Common myeloid progenitor, CD34-positive (primary cell): ENCODE measurements at regions not wholly inside any gene's neighbourhood (a gene's known extent, or its start where the extent isn't known, plus 50 kb on each side); places are given as distances from the start of the nearest gene placed in this dataset.

Source experiments
- CTCF ChIA-PET: fragments of 350-600 bp; sonication (Branson Sonifier 250); formaldehyde crosslinking; loops from one replicate; lab custom pipeline; 2021; ENCODE audit warnings: antibody characterized with exemption; lab: Charles Lee
- POLR2A ChIA-PET: fragments of 350-600 bp; sonication (Branson Sonifier 250); formaldehyde crosslinking; loops from one replicate; lab custom pipeline; 2021; ENCODE audit warnings: antibody characterized with exemption; lab: Charles Lee
- DNase-seq, 3 donors: peaks; one replicate each; pipeline versions ENCODE4 v3.0.0 to v3.0.0-alpha.2; 2013
- H3K27ac ChIP-seq, 2 experiments: 1 replicate in 1 of 2; 2 replicates in 1 of 2; pipeline ENCODE4 v1.7.0; 2013; ENCODE audit warnings: inconsistent platforms in 2 of 2, low read length in 2 of 2, mild to moderate bottlenecking in 2 of 2, low read depth in 1 of 2, moderate library complexity in 1 of 2; ENCODE audit not compliant: severe bottlenecking in 2 of 2, insufficient read depth in 1 of 2, poor library complexity in 1 of 2
- H3K27me3 ChIP-seq, 5 experiments: replicated peaks in 2 of 5; 1 replicate in 3 of 5; 2 replicates in 2 of 5; pipeline versions ENCODE4 v1.6.1 to v1.7.0; 2013; ENCODE audit warnings: low read length in 4 of 5, mild to moderate bottlenecking in 2 of 5, moderate library complexity in 2 of 5, inconsistent platforms in 1 of 5; ENCODE audit not compliant: insufficient read depth in 5 of 5, control insufficient read depth in 4 of 5
- H3K36me3 ChIP-seq, 4 experiments: 1 replicate in 2 of 4; 2 replicates in 2 of 4; pipeline versions ENCODE4 v1.6.1 to v1.7.0; 2013; ENCODE audit warnings: low read length in 3 of 4, control low read depth in 1 of 4, mild to moderate bottlenecking in 1 of 4; ENCODE audit not compliant: control insufficient read depth in 4 of 4, insufficient read depth in 4 of 4
- H3K4me1 ChIP-seq, 4 experiments: 1 replicate in 3 of 4; 2 replicates in 1 of 4; pipeline versions ENCODE4 v1.6.1 to v1.7.1; 2013; ENCODE audit warnings: low read length in 3 of 4, mild to moderate bottlenecking in 3 of 4, control low read depth in 1 of 4, inconsistent platforms in 1 of 4, moderate library complexity in 1 of 4; ENCODE audit not compliant: control insufficient read depth in 4 of 4, insufficient read depth in 4 of 4; ENCODE audit errors: control extremely low read depth in 1 of 4
- H3K4me3 ChIP-seq, 7 experiments: 1 replicate in 4 of 7; 2 replicates in 3 of 7; pipeline versions ENCODE4 v1.5.1 to v1.7.0; 2013; ENCODE audit warnings: mild to moderate bottlenecking in 7 of 7, low read length in 6 of 7, moderate library complexity in 6 of 7, inconsistent platforms in 2 of 7, low read depth in 2 of 7, control low read depth in 1 of 7; ENCODE audit not compliant: insufficient read depth in 4 of 7, control insufficient read depth in 1 of 7; ENCODE audit errors: extremely low read depth in 1 of 7
- H3K9me3 ChIP-seq, 5 experiments: 1 replicate in 4 of 5; 2 replicates in 1 of 5; pipeline versions ENCODE4 v1.6.1 to v1.7.1; 2013; ENCODE audit warnings: low read length in 4 of 5, mild to moderate bottlenecking in 2 of 5, inconsistent platforms in 1 of 5, low read depth in 1 of 5, moderate library complexity in 1 of 5; ENCODE audit not compliant: control insufficient read depth in 4 of 5, insufficient read depth in 2 of 5; ENCODE audit errors: control extremely low read depth in 1 of 5
- WGBS: methylation state at CpG from one replicate; pipeline ENCODE4 v1.1.5; 2013; ENCODE audit not compliant: insufficient coverage; 5-methylcytosine and 5-hydroxymethylcytosine counted together

DNA sequence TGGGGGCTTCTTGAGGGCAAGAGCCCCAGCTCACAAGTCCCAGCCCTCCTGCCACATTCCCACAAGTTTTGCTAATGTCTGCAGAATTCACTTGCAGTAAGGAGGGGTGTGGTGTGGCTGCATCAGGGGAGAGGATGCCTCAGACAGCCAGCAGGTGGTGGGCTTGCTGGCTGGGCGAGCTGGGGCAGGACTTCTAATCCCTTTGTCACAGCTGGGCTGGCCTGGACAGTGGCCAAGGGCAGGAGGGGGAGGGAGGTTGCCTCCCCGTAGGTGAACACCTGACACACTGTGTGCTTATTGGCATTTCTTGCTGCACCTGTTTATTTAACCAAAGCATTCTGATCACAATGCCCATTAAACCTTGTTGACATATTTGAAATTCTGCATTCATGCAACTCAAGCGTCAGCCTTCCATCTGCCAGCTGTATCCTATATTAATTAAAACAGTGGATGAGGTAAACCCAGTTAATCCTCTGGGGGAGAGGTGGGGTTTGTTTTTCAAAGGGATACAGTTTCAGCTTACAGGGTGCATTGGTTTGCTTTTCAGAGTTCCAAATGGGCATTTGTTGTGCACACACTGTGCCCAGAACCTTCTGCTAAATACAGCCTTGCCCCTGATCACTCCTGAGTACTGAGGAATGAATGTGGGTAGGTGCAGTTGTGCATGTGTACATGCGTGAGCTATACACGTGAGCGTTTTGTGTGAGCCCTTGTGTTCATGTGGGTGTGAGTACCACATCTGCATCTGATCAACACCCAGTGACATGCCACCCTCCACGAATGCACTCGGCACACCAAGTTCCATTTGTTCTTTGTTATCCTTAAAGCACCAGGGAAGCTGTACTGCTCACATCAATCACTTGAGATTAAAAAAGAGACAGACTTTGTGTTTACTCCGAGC is 268.7 kb downstream of the XXYLT1 start:
- Histone ChIP-seq H3K9me3 (no peaks in the 10 kb centered on the region), H3K27me3 (no peaks in the 10 kb centered on the region), H3K4me1 (peaks cover 7 to 38% (median 25%) of the 10 kb centered on the region in 4 experiments), H3K36me3 (no peaks in the 10 kb centered on the region), H3K4me3 (peak overlapping the region in 1 of 7 experiments; percentile 20), H3K27ac (no peak overlapping the region)
- ChIA-PET CTCF (interaction anchor here (0.6 to 4.9 kb wide), 33 partner anchors 8 to 382 kb away, joined by 3 to 37 read pairs (median 4); no protein-coding TSS in a partner anchor), POLR2A (interaction anchor here (0.7 to 1.3 kb wide), 4 partner anchors 150 to 315 kb away, joined by 3 to 5 read pairs (median 3); no protein-coding TSS in a partner anchor)
- DNase-seq = peak; percentile 64 to 83 (median 79)
- WGBS = 62% methylated on average over 8 of the region's 9 CpGs

DNA sequence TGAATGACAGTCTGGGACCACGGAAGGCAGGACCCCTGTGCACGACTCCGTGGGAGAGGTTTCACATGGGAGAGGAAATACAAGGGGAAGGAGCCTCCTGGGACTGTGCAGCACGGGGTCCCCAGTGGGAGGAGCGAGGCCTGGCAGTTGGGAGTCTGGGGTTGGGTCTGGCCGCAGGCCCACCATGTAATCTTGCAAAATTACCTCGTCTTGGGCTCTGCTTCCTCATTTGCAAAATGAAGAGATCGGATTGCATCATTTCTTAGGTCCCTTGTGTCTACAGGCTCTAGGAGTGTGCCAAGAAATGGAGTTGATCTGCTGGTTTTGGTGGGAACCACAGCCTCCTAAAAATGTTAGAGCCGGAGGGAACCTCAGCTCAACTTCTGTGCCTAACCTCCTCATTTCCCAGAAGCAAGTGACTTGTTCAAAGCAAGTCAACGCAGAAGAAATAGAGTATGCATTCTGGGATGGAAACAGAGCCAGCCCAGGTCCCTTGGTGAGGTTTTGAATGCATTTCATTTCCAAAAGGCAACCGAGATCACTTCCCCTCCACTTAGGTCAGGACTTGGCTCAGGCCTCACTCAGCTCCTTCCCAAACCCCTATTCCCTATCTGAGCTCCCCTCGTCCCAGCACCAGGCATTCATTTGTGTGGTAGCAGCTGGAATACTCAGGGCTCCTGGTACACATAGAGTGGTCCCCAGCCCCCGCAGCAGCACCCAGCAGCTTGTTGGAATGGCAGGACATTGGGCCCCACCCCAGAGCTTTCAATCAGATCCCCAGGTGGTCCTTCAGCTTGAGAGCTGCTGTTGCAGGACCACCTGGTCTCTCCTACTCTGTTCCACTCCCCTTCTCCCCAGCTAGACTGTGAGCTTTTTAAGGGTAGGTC is 267.7 kb downstream of the XXYLT1 start:
- Histone ChIP-seq H3K36me3 (no peaks in the 10 kb centered on the region), H3K27ac (no peak overlapping the region), H3K27me3 (no peaks in the 10 kb centered on the region), H3K9me3 (no peaks in the 10 kb centered on the region), H3K4me1 (peaks cover 9 to 46% (median 31%) of the 10 kb centered on the region in 4 experiments), H3K4me3 (peak overlapping the region in 1 of 7 experiments; percentile 20)
- ChIA-PET CTCF (interaction anchor here (0.8 to 4.9 kb wide), 24 partner anchors 11 to 321 kb away, joined by 3 to 37 read pairs (median 5); no protein-coding TSS in a partner anchor), POLR2A (interaction anchor here (0.7 to 1.3 kb wide), 3 partner anchors 149 to 316 kb away, joined by 3 read pairs; no protein-coding TSS in a partner anchor)
- WGBS = 27% methylated on average over 12 of the region's 13 CpGs
- DNase-seq = peak; percentile 63 to 91 (median 90)

DNA sequence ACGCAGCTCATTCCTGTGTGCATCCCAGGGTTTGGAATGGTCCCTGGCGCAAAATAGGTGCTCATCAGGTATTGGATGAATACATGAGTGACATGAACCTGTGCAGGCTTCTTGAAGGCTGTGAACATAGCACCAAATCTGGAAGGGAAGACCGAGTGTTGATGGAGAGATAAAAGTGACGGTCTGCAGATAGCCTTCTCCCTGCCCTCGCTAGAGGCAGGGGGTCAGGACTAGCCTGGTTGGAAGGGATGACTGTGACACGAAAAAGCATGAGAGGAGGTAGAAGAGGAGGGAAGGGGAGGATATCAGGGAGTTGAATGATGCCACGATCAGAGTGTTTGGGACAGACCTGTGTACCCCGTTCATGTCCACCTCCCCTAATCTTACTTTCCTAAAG is 267.1 kb downstream of the XXYLT1 start:
- POLR2A ChIA-PET = no interaction called here
- no peaks in the 10 kb centered on the region for H3K36me3 ChIP-seq
- H3K27me3 ChIP-seq = no peaks in the 10 kb centered on the region
- no peak overlapping the region for H3K4me3 ChIP-seq
- H3K4me1 ChIP-seq = peaks cover 9 to 50% (median 31%) of the 10 kb centered on the region in 4 experiments
- CTCF ChIA-PET = interaction anchor here (0.8 to 4.9 kb wide), 6 partner anchors 11 to 322 kb away, joined by 3 to 37 read pairs (median 8); no protein-coding TSS in a partner anchor
- DNase-seq = no peak
- H3K27ac ChIP-seq = no peak overlapping the region
- H3K9me3 ChIP-seq = no peaks in the 10 kb centered on the region
- 90% methylated on average over 7 of the region's 8 CpGs for whole genome bisulfite sequencing

DNA sequence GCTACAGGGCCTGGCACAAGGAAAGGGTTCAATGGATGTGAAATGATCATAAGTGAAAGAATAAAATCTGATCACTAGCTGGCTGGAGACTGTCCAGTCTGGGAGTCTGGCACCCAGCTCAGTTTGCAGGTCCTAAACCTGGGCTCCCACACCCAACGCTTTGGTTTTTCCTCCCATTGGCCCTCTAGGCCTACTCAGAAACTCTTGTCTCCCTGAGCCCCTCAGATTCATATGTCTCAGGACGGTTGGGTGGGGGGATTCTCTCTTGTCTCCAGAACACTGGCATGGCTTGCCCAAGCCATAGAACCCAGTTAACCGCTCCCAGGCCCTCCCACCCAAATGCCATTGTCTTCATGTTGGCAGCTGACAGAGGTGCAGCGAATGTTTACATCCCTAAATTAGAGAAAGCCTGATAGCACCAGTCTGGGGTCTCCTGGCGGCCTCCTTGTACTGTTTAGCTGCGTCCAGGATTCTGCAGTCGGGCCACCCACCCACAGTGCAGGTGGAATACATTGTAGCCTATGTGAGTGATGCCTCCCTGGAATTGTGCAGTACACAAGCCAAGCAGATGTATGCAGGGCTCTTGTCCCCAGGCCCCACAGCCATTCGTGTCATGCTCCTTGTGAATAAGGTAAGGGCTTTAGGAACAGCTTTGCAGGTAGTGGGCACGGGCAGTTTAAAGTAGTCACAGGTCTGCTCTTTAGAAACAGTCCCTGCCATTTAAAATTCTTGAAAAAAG is 266.3 kb downstream of the XXYLT1 start:
- WGBS = 88% methylated on average over 7 of the region's 9 CpGs
- Histone ChIP-seq H3K27ac (no peak overlapping the region), H3K27me3 (no peaks in the 10 kb centered on the region), H3K4me1 (peaks cover 9 to 50% (median 31%) of the 10 kb centered on the region in 4 experiments), H3K36me3 (no peaks in the 10 kb centered on the region), H3K4me3 (no peak overlapping the region), H3K9me3 (no peaks in the 10 kb centered on the region)
- CTCF ChIA-PET = interaction anchor here (0.6 to 1.3 kb wide), 3 partner anchors 9 to 102 kb away, joined by 3 to 4 read pairs (median 3); no protein-coding TSS in a partner anchor
- DNase-seq = no peak
- POLR2A ChIA-PET = no interaction called here

DNA sequence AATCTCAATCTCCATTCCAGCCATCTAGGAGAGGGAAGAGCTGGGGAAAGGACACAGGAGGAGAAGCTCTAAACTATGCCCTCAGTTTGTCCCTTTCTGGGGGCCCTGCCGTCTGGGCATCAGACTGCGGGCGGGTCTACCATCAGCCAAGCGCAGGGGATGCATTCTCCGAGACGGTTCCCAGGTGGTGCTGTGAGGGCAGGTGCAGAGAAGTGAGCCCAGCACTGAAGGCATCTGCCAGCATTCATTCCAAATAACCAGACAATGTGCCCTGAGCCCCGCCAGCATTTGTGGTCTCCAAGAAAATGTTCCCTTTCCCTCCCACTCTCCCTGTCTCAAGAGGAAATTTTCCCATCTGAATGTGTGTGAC is 265.7 kb downstream of the XXYLT1 start:
- Histone ChIP-seq H3K9me3 (no peaks in the 10 kb centered on the region), H3K27ac (no peak overlapping the region), H3K4me1 (peaks cover 9 to 50% (median 31%) of the 10 kb centered on the region in 4 experiments), H3K27me3 (no peaks in the 10 kb centered on the region), H3K4me3 (no peak overlapping the region), H3K36me3 (no peaks in the 10 kb centered on the region)
- ChIA-PET CTCF (interaction anchor here (0.6 to 1.3 kb wide), 3 partner anchors 10 to 101 kb away, joined by 3 to 4 read pairs (median 3); no protein-coding TSS in a partner anchor), POLR2A (no interaction called here)
- no peak for DNase-seq
- 93% methylated on average over 4 of the region's 7 CpGs for WGBS

DNA sequence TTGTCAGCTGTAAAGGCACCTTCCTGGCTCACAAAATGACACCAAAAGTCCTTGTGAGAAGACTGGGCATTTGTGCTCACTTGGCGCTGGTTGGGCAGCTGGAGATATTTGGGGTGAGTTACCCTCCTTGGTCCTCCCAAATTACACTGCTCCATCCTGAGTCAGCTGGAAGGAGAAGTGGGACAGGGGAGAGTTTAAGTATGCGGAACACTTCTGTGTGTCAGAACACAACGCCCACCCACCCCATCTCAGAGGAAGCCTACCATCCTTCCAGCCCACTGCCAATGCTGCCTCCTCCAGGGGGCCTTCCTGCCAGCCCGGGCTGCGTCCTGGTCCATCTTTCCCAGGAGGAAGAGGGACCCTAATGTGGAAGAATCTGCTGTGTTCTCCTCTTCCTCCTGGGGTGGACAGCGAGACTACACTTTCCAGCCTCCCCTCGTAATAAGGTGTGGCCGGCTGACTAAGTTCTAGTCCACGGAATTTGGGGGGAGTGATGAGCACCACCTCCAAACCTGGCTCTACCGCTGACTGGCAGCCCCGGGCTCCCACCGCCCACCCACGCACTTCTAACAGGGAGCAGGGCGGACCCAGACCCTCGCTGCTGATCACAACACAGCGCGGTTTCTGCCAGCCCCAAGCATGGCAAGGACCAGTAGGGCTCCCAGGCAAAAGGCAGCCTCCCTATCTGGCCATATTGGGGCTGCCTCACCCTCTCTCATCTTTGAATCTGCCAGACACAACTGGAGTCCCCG is 265.0 kb downstream of the XXYLT1 start:
- Histone ChIP-seq H3K4me3 (no peak overlapping the region), H3K9me3 (no peaks in the 10 kb centered on the region), H3K4me1 (peaks cover 9 to 50% (median 31%) of the 10 kb centered on the region in 4 experiments), H3K27ac (no peak overlapping the region), H3K27me3 (no peaks in the 10 kb centered on the region), H3K36me3 (no peaks in the 10 kb centered on the region)
- DNase-seq = no peak
- CTCF ChIA-PET = interaction anchor here (0.7 to 1.3 kb wide), 4 partner anchors 10 to 101 kb away, joined by 3 to 4 read pairs (median 4); no protein-coding TSS in a partner anchor
- POLR2A ChIA-PET = no interaction called here
- WGBS = 90% methylated on average over 11 of the region's 18 CpGs
